ENCODE measurements at regions not wholly inside any gene's neighbourhood (a gene's known extent, or its start where the extent isn't known, plus 50 kb on each side); places are given as distances from the start of the nearest gene placed in this dataset.

DNA sequence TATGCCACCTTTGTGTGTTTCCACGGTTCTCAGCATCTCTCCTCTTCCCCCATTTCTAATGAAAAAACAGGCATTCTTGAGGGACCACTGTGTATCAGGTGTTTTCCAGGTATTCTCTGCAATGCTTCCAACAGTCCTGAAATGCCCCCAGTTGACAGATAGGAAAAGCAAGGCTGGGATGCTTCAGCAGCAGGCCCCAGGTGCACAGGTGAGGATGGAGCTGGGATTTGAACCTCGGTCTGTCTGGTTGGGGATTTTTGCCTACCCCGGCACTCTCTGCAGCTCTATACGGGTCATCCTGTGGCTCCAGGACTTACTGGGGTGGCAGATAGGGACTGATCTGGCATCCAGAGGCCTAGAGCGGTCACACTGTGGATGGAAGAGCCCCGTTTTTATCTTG lies 180.5 kb upstream of the GSE1 start:
- FAIRE-seq (no peak), DNase-seq (ENCODE audit: low read depth) (no peak)
- TF ChIP-seq, protein P1, sequence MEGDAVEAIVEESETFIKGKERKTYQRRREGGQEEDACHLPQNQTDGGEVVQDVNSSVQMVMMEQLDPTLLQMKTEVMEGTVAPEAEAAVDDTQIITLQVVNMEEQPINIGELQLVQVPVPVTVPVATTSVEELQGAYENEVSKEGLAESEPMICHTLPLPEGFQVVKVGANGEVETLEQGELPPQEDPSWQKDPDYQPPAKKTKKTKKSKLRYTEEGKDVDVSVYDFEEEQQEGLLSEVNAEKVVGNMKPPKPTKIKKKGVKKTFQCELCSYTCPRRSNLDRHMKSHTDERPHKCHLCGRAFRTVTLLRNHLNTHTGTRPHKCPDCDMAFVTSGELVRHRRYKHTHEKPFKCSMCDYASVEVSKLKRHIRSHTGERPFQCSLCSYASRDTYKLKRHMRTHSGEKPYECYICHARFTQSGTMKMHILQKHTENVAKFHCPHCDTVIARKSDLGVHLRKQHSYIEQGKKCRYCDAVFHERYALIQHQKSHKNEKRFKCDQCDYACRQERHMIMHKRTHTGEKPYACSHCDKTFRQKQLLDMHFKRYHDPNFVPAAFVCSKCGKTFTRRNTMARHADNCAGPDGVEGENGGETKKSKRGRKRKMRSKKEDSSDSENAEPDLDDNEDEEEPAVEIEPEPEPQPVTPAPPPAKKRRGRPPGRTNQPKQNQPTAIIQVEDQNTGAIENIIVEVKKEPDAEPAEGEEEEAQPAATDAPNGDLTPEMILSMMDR (IDR thresholded peaks at IDR 0.05; ENCODE audit: insufficient read depth, low read length, severe bottlenecking): no peak
- Histone ChIP-seq H3K36me3 (ENCODE audit: control insufficient read depth, insufficient read depth, low read length) (no peaks in the 10 kb centered on the region), H3K4me3 (ENCODE audit: low read depth, low read length) (no peak overlapping the region), H3K27me3 (ENCODE audit: control insufficient read depth, insufficient read depth, low read length) (no peaks in the 10 kb centered on the region)

DNA sequence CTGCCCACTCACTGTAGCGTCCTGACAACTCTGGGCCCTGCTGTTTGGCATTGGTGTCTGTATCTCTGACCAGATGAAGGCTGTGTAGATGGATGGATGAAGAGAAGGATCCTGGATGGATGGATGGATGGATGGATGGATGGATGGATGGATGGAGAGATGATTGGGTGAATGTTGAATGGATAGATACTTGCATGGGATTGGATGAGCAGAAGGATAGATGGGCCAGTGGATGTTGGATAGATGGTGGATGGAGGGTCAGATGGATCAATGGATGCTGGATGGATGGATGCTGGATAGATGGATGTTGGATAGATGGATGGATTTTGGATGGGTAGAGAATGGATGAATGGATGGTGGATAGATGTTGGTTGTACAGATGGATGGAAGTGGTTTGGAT lies 179.6 kb upstream of the GSE1 start:
- DNase-seq (ENCODE audit: low read depth) (no peak), FAIRE-seq (no peak)
- TF ChIP-seq, protein P1 (IDR thresholded peaks at IDR 0.05; ENCODE audit: insufficient read depth, low read length, severe bottlenecking): no peak
- no peaks in the 10 kb centered on the region for H3K36me3 ChIP-seq (ENCODE audit: control insufficient read depth, insufficient read depth, low read length)
- no peaks in the 10 kb centered on the region for H3K27me3 ChIP-seq (ENCODE audit: control insufficient read depth, insufficient read depth, low read length)
- H3K4me3 ChIP-seq (ENCODE audit: low read depth, low read length): no peak overlapping the region

DNA sequence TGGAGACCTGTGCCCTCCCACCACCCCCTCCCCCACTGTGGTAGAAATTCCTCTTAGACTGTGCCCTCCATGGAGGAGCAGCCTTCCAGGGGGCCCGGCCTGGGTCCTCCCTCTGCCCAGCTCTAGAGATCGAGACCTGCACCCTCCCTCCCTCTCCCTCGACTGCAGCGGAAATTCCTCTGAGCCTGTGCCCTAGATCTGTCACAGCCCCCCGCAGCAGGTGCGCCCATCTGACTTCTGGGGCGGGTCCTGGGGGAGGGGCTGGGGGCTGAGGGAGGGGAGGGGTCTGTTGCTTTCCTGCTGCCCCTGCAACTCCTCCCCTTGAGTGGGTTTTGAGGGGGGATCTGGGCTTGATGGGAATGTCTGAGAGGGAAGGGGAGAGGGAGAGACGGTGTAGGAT lies 177.8 kb upstream of the GSE1 start:
- no peak for FAIRE-seq

DNA sequence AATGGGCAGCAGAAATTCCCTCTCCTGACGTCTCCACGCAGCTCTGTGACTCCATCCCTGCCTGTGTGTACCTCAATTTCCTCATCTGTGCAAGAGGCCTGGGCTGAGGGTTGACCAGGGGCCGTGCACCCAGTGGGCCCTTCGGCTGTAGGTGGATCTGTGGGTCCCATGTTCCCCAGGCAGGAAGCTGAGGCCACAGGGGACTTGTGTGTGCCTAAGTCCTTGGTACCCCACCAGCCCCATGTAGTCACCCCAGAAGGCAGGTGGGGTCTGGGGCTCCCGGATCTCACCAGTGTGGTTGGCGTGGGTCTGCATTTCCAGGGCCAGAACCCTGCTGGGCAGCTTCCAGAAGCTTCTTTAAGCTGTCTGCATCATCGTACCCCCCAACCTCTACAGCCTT lies 177.4 kb upstream of the GSE1 start:
- DNase-seq (ENCODE audit: low read depth): no peak
- Histone ChIP-seq H3K4me3 (ENCODE audit: low read depth, low read length) (no peak overlapping the region), H3K36me3 (ENCODE audit: control insufficient read depth, insufficient read depth, low read length) (no peaks in the 10 kb centered on the region), H3K27me3 (ENCODE audit: control insufficient read depth, insufficient read depth, low read length) (no peaks in the 10 kb centered on the region)
- FAIRE-seq: no peak
- TF ChIP-seq, protein P1 (IDR thresholded peaks at IDR 0.05; ENCODE audit: insufficient read depth, low read length, severe bottlenecking): no peak

More for the DNA sequence above, 177.8 kb upstream of the GSE1 start:
- Histone ChIP-seq H3K36me3 (ENCODE audit: control insufficient read depth, insufficient read depth, low read length) (no peaks in the 10 kb centered on the region), H3K27me3 (ENCODE audit: control insufficient read depth, insufficient read depth, low read length) (no peaks in the 10 kb centered on the region), H3K4me3 (ENCODE audit: low read depth, low read length) (no peak overlapping the region)
- no peak for DNase-seq (ENCODE audit: low read depth)
- TF ChIP-seq, protein P1 (IDR thresholded peaks at IDR 0.05; ENCODE audit: insufficient read depth, low read length, severe bottlenecking): no peak

DNA sequence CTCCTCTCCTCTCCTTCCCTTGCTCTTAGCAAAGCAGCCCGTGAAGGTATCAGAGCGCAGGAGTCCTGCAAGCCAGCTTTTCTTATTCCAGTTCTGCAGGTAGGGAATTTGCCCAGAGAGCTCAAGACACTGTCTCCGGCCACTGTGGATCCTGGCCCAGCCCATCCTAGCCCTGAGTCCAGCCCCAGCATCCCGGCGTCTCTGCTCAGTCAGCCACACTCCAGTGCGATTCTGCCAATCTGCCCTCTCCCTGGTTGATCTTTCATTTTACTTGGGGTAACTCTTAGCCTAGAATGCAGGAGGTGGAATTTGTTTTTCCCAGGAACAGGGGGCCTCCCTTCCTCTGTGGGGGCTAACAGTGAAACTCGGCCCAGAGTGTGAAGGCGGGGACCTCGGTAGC lies 176.9 kb upstream of the GSE1 start:
- H3K4me3 ChIP-seq (ENCODE audit: low read depth, low read length): no peak overlapping the region
- DNase-seq (ENCODE audit: low read depth): no peak
- TF ChIP-seq, protein P1 (IDR thresholded peaks at IDR 0.05; ENCODE audit: insufficient read depth, low read length, severe bottlenecking): no peak

DNA sequence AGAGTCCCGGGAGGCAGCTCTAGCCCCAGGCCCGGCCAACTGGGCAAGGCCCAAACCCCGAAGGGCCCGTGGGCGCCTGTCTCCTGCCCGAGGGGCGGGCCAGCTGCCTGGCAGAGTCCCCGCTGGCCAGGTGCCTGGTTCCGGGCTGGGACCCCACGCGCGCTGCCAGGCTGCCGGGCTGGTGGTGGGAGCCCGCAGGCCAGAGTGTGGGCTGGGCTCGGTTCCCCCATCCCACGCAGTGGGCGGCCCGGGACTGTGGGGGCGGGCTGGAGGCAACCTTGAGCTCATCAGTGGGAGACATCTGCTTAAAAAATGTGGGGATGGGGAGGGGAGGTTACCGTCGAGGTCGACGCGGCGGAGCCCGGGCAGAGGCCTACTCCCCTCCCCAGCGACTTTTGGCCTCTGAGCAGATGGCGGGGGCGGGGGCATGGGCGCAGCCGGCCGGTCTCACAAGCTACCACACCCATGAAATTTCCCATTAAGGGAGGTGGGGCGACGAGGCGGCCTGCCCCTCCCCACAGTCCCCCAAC lies 176.4 kb upstream of the GSE1 start:
- no peak for DNase-seq (ENCODE audit: low read depth)
- Histone ChIP-seq H3K27me3 (ENCODE audit: control insufficient read depth, insufficient read depth, low read length) (no peaks in the 10 kb centered on the region), H3K4me3 (ENCODE audit: low read depth, low read length) (no peak overlapping the region), H3K36me3 (ENCODE audit: control insufficient read depth, insufficient read depth, low read length) (no peaks in the 10 kb centered on the region)
- TF ChIP-seq, protein P1 (IDR thresholded peaks at IDR 0.05; ENCODE audit: insufficient read depth, low read length, severe bottlenecking): no peak
- no peak for FAIRE-seq

More for the DNA sequence above, 176.9 kb upstream of the GSE1 start:
- H3K27me3 ChIP-seq (ENCODE audit: control insufficient read depth, insufficient read depth, low read length): no peaks in the 10 kb centered on the region
- FAIRE-seq: no peak
- H3K36me3 ChIP-seq (ENCODE audit: control insufficient read depth, insufficient read depth, low read length): no peaks in the 10 kb centered on the region

Data from bronchial epithelial cell (primary cell).